Neuronal stem cell (in vitro differentiated cells): ENCODE measurements at regions not wholly inside any gene's neighbourhood (a gene's known extent, or its start where the extent isn't known, plus 50 kb on each side); places are given as distances from the start of the nearest gene placed in this dataset.

Experiments used
- DNase-seq: peaks from one replicate; pipeline ENCODE4 v3.0.0-alpha.2; 2013; ENCODE audit warnings: low spot score
- H2AFZ ChIP-seq: one replicate; pipeline ENCODE4 v1.6.1; 2013; ENCODE audit warnings: mild to moderate bottlenecking, low read length, inconsistent platforms
- H2AK5ac ChIP-seq: 2 replicates; pipeline ENCODE4 v1.6.1; 2013; ENCODE audit warnings: low read depth, mild to moderate bottlenecking, inconsistent platforms, low read length, moderate library complexity, mixed read lengths
- H2BK120ac ChIP-seq: 2 replicates; pipeline ENCODE4 v1.6.1; 2013; ENCODE audit warnings: low read depth, mild to moderate bottlenecking, inconsistent platforms, low read length, moderate library complexity, mixed read lengths
- H2BK12ac ChIP-seq: one replicate; pipeline ENCODE4 v1.6.1; 2013; ENCODE audit warnings: low read length, inconsistent platforms
- H2BK15ac ChIP-seq: 2 replicates; pipeline ENCODE4 v1.6.1; 2013; ENCODE audit warnings: mild to moderate bottlenecking, low read length, inconsistent platforms, mixed read lengths
- H2BK5ac ChIP-seq: one replicate; pipeline ENCODE4 v1.6.1; 2013; ENCODE audit warnings: inconsistent platforms, mild to moderate bottlenecking, low read length, moderate library complexity
- H3K14ac ChIP-seq: one replicate; pipeline ENCODE4 v1.6.1; 2013; ENCODE audit warnings: low read length, inconsistent platforms
- H3K18ac ChIP-seq: 2 replicates; pipeline ENCODE4 v1.6.1; 2013; ENCODE audit warnings: low read length, inconsistent platforms
- H3K23ac ChIP-seq: 2 replicates; pipeline ENCODE4 v1.6.1; 2013; ENCODE audit warnings: low read depth, mild to moderate bottlenecking, mixed read lengths, low read length, inconsistent platforms; ENCODE audit not compliant: poor library complexity
- H3K27ac ChIP-seq: replicated peaks from 3 replicates; pipeline ENCODE4 v1.5.1; 2013; ENCODE audit warnings: low read length, inconsistent platforms
- H3K27me3 ChIP-seq, 3 experiments: 2 replicates each; pipeline ENCODE4 v1.6.1; 2013; ENCODE audit warnings: low read length in 3 of 3, mild to moderate bottlenecking in 2 of 3, inconsistent platforms in 1 of 3, low read depth in 1 of 3, mixed read lengths in 1 of 3, moderate library complexity in 1 of 3; ENCODE audit not compliant: control insufficient read depth in 3 of 3, insufficient read depth in 3 of 3
- H3K36me3 ChIP-seq, 2 donors: replicated peaks in 1 of 2; 2 replicates each; pipeline ENCODE4 v1.6.1; 2013; ENCODE audit warnings: low read length in 2 of 2; ENCODE audit not compliant: control insufficient read depth in 2 of 2, insufficient read depth in 2 of 2
- H3K4ac ChIP-seq: 2 replicates; pipeline ENCODE4 v1.6.1; 2013; ENCODE audit warnings: inconsistent platforms, mild to moderate bottlenecking, low read length, moderate library complexity
- H3K4me1 ChIP-seq, 2 donors: 1 replicate in 1 of 2; 2 replicates in 1 of 2; pipeline ENCODE4 v1.6.1; 2013; ENCODE audit warnings: low read length in 2 of 2, low read depth in 1 of 2; ENCODE audit not compliant: control insufficient read depth in 2 of 2, insufficient read depth in 1 of 2
- H3K4me2 ChIP-seq: one replicate; pipeline ENCODE4 v1.6.1; 2013; ENCODE audit warnings: mild to moderate bottlenecking, low read length, inconsistent platforms; ENCODE audit not compliant: insufficient read depth, poor library complexity, severe bottlenecking
- H3K4me3 ChIP-seq, 2 donors: 2 replicates each; pipeline ENCODE4 v1.5.1; 2013; ENCODE audit warnings: low read length in 2 of 2, mild to moderate bottlenecking in 2 of 2, inconsistent platforms in 1 of 2, moderate library complexity in 1 of 2
- H3K79me1 ChIP-seq: one replicate; pipeline ENCODE4 v1.6.1; 2013; ENCODE audit warnings: low read depth, mild to moderate bottlenecking, inconsistent platforms, low read length, moderate library complexity
- H3K9ac ChIP-seq: one replicate; pipeline ENCODE4 v1.6.1; 2013; ENCODE audit warnings: mild to moderate bottlenecking, low read depth, low read length, inconsistent platforms; ENCODE audit not compliant: poor library complexity
- H3K9me3 ChIP-seq, 2 donors: replicated peaks in 1 of 2; 2 replicates each; pipeline versions ENCODE3 to v1.6.1; 2013; ENCODE audit warnings: low read length in 2 of 2, mild to moderate bottlenecking in 2 of 2, inconsistent platforms in 1 of 2, low read depth in 1 of 2, mixed read lengths in 1 of 2, moderate library complexity in 1 of 2; ENCODE audit not compliant: control insufficient read depth in 2 of 2, insufficient read depth in 1 of 2
- H4K8ac ChIP-seq: one replicate; pipeline ENCODE4 v1.6.1; 2013; ENCODE audit warnings: low read depth, mild to moderate bottlenecking, inconsistent platforms, low read length, moderate library complexity
- H4K91ac ChIP-seq: one replicate; pipeline ENCODE4 v1.6.1; 2013; ENCODE audit warnings: low read length, low read depth, mild to moderate bottlenecking, inconsistent platforms; ENCODE audit not compliant: poor library complexity
- WGBS, 2 donors: extraction: QIAGEN DNeasy Blood & Tissue Kit; methylation state at CpG; one replicate each; pipeline ENCODE4 v1.1.7; 2013; ENCODE audit warnings: missing lambda C conversion rate in 2 of 2, mixed read lengths in 1 of 2; ENCODE audit not compliant: insufficient read length in 2 of 2, insufficient replicate concordance in 1 of 2; ENCODE audit errors: extremely low coverage in 2 of 2; 5-methylcytosine and 5-hydroxymethylcytosine counted together

- no peak overlapping the region for H3K4me2 ChIP-seq
- H2BK5ac ChIP-seq: no peak overlapping the region
- no peaks in the 10 kb centered on the region for H3K27me3 ChIP-seq
- H2AK5ac ChIP-seq: no peak overlapping the region
- no peak overlapping the region for H3K27ac ChIP-seq
- peaks cover 0 to 2% of the 10 kb centered on the region in 2 donors for H3K9me3 ChIP-seq
- DNase-seq: no peak
- no peak overlapping the region for H3K14ac ChIP-seq
- peaks cover under 1 to 2% of the 10 kb centered on the region in 2 donors for H3K4me1 ChIP-seq
- no peaks in the 10 kb centered on the region for H3K36me3 ChIP-seq
- H3K18ac ChIP-seq: no peak overlapping the region
- no peak overlapping the region for H2BK15ac ChIP-seq
- H3K23ac ChIP-seq: no peak overlapping the region
- no peak overlapping the region for H3K4me3 ChIP-seq
- H2AFZ ChIP-seq: no peak overlapping the region
- H4K91ac ChIP-seq: no peak overlapping the region
- no peaks in the 10 kb centered on the region for H3K79me1 ChIP-seq
- H2BK12ac ChIP-seq: no peak overlapping the region
- no peak overlapping the region for H3K9ac ChIP-seq
- no peak overlapping the region for H3K4ac ChIP-seq
- H2BK120ac ChIP-seq: no peak overlapping the region
- no peak overlapping the region for H4K8ac ChIP-seq
- no CpG with 5 or more reads among the region's 1 CpG for WGBS, 2 donors
These were observed 214.4 kb upstream of the DAB1 start for GRCh38 chr1:57638239-57638638.

- H3K18ac ChIP-seq: no peak overlapping the region
- no peak overlapping the region for H2AK5ac ChIP-seq
- H2BK15ac ChIP-seq: no peak overlapping the region
- WGBS, 2 donors: no CpG with 5 or more reads among the region's 2 CpGs
- no peak overlapping the region for H2AFZ ChIP-seq
- H4K8ac ChIP-seq: no peak overlapping the region
- DNase-seq: no peak
- H3K4me3 ChIP-seq: no peak overlapping the region
- no peak overlapping the region for H3K14ac ChIP-seq
- H3K27me3 ChIP-seq: no peaks in the 10 kb centered on the region
- no peak overlapping the region for H2BK12ac ChIP-seq
- H2BK120ac ChIP-seq: no peak overlapping the region
- peaks cover 0 to 2% of the 10 kb centered on the region in 2 donors for H3K9me3 ChIP-seq
- H3K4me2 ChIP-seq: no peak overlapping the region
- H3K79me1 ChIP-seq: no peaks in the 10 kb centered on the region
- H4K91ac ChIP-seq: no peak overlapping the region
- H3K4ac ChIP-seq: no peak overlapping the region
- no peaks in the 10 kb centered on the region for H3K36me3 ChIP-seq
- H3K23ac ChIP-seq: no peak overlapping the region
- H2BK5ac ChIP-seq: no peak overlapping the region
- H3K9ac ChIP-seq: no peak overlapping the region
- no peak overlapping the region for H3K27ac ChIP-seq
- peaks cover 2 to 5% of the 10 kb centered on the region in 2 donors for H3K4me1 ChIP-seq
These were observed 213.3 kb upstream of the DAB1 start for GRCh38 chr1:57637155-57637554.

GRCh38 chr1:57633881-57634280 is 210.0 kb upstream of the DAB1 start:
- WGBS, 2 donors: no CpG with 5 or more reads among the region's 3 CpGs
- Histone ChIP-seq H3K14ac (no peak overlapping the region), H3K18ac (no peak overlapping the region), H3K4me3 (no peak overlapping the region), H3K4ac (no peak overlapping the region), H2AFZ (no peak overlapping the region), H4K91ac (no peak overlapping the region), H2BK120ac (no peak overlapping the region), H2AK5ac (no peak overlapping the region), H3K23ac (no peak overlapping the region), H3K27ac (no peak overlapping the region), H3K4me1 (peaks cover 2 to 5% of the 10 kb centered on the region in 2 donors), H2BK15ac (no peak overlapping the region), H3K27me3 (no peaks in the 10 kb centered on the region), H2BK12ac (no peak overlapping the region), H4K8ac (no peak overlapping the region), H3K9ac (no peak overlapping the region), H3K9me3 (no peaks in the 10 kb centered on the region), H3K79me1 (no peaks in the 10 kb centered on the region), H3K4me2 (no peak overlapping the region), H2BK5ac (no peak overlapping the region), H3K36me3 (no peaks in the 10 kb centered on the region)
- no peak for DNase-seq

- Histone ChIP-seq H2BK12ac (no peak overlapping the region), H3K4ac (no peak overlapping the region), H3K79me1 (no peaks in the 10 kb centered on the region), H3K4me2 (no peak overlapping the region), H3K23ac (no peak overlapping the region), H2AK5ac (no peak overlapping the region), H3K18ac (no peak overlapping the region), H3K4me1 (peaks cover 2 to 5% of the 10 kb centered on the region in 2 donors), H4K8ac (no peak overlapping the region), H3K9ac (no peak overlapping the region), H2BK15ac (no peak overlapping the region), H3K4me3 (no peak overlapping the region), H3K36me3 (no peaks in the 10 kb centered on the region), H3K9me3 (no peaks in the 10 kb centered on the region), H3K27me3 (no peaks in the 10 kb centered on the region), H3K14ac (no peak overlapping the region), H4K91ac (no peak overlapping the region), H3K27ac (no peak overlapping the region), H2BK120ac (no peak overlapping the region), H2BK5ac (no peak overlapping the region), H2AFZ (peak overlapping the region; percentile 49)
- WGBS, 2 donors: no CpG with 5 or more reads among the region's 4 CpGs
- DNase-seq: no peak
These were observed 209.2 kb upstream of the DAB1 start for GRCh38 chr1:57633056-57633455.
